ENCODE measurements at regions not wholly inside any gene's neighbourhood (a gene's known extent, or its start where the extent isn't known, plus 50 kb on each side); places are given as distances from the start of the nearest gene placed in this dataset.

DNA sequence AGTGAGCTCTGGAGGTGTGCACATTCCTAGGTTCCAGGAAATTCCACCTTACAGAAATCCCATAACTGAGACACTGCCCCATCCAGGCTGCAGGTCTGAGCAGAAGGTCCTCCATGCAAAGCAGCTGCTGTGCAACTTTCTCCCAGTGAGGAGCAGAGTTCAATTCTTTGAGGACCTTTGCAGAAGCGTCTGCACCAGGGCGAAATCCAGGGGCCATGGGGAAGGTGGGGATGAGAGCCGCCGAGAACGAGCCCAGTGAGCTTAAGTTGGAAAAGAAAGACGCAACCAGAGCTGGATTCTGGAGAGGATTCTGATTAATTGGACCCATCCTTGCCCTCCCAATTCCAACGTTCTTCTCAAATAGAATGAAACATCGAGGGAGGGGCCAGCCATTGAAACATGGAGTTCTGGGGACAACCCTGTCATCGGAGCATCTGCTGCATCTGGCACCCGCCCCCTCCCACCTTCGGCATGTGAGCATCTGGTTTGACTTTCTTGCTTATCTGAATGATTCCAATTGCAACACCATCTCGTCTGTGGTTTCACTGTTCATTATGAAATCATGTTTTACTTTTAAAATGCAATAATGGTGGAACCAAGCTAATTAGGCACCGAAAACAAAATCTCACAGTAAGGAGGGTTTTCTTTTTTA, 190.6 kb upstream of the FOXF1 start:
- no peaks in the 10 kb centered on the region for H3K36me3 ChIP-seq
- no peaks in the 10 kb centered on the region for H3K27me3 ChIP-seq
- TF ChIP-seq, protein P1, sequence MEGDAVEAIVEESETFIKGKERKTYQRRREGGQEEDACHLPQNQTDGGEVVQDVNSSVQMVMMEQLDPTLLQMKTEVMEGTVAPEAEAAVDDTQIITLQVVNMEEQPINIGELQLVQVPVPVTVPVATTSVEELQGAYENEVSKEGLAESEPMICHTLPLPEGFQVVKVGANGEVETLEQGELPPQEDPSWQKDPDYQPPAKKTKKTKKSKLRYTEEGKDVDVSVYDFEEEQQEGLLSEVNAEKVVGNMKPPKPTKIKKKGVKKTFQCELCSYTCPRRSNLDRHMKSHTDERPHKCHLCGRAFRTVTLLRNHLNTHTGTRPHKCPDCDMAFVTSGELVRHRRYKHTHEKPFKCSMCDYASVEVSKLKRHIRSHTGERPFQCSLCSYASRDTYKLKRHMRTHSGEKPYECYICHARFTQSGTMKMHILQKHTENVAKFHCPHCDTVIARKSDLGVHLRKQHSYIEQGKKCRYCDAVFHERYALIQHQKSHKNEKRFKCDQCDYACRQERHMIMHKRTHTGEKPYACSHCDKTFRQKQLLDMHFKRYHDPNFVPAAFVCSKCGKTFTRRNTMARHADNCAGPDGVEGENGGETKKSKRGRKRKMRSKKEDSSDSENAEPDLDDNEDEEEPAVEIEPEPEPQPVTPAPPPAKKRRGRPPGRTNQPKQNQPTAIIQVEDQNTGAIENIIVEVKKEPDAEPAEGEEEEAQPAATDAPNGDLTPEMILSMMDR (IDR thresholded peaks at IDR 0.05): no peak
- no peak for TF ChIP-seq POLR2A (IDR thresholded peaks at IDR 0.05)
- WGBS, 2 donors: 74 to 76% methylated on average over 13 of the region's 13 CpGs
- H3K4me3 ChIP-seq (replicated peaks in 1 of 3): no peak overlapping the region
- H3K4me1 ChIP-seq: no peaks in the 10 kb centered on the region
- intact Hi-C loops (cut with DNase I): no loop called here
- H3K9me3 ChIP-seq: no peaks in the 10 kb centered on the region
- H3K27ac ChIP-seq: no peak overlapping the region
- DNase-seq: no peak

DNA sequence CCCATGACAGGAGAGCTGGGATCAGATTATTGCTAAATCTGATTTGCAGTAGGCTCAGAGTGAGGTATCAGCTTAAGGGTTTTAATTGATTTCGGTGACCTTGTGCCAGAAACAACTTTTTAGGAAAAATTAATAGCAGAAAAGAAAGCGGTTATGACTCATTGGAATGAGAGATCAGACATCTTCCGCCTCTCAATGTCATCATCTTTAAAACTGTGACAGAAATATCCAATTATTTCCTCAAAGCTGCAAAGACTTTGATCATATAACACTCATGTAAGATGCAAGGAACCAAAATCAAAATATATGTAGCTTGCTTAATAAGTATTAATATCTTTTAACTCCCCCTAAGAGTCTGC, 190.1 kb upstream of the FOXF1 start:
- no peak for TF ChIP-seq POLR2A (IDR thresholded peaks at IDR 0.05)
- TF ChIP-seq, protein P1 (IDR thresholded peaks at IDR 0.05): no peak
- intact Hi-C loops (cut with DNase I): no loop called here
- 88 to 94% methylated on average over 3 of the region's 3 CpGs for WGBS, 2 donors

DNA sequence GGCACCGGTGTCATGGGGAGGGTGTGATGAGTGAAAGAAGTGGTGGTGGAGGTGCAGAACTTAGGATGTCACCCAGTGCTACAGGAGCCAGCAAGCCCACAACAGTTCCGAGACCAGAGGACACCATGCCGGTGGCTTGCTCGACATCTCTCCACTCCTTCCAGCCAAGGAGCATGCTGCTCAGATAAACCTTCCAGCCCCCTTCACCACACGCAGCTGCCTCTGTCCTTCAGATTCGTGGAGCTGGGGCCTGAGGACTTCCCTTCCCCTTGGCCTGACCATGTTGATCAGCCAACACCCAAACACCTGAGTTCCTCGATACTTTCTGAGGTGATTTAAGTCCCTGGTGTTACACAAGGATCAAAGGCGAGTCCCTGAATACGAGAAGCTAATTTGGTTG, 188.8 kb upstream of the FOXF1 start:
- 75 to 81% methylated on average over 8 to 9 of the region's 9 CpGs for WGBS, 2 donors
- no peak for DNase-seq
- H3K9me3 ChIP-seq: no peaks in the 10 kb centered on the region
- H3K27ac ChIP-seq: no peak overlapping the region
- TF ChIP-seq, protein P1 (IDR thresholded peaks at IDR 0.05): no peak
- TF ChIP-seq POLR2A (IDR thresholded peaks at IDR 0.05): no peak
- H3K4me1 ChIP-seq: no peaks in the 10 kb centered on the region
- intact Hi-C loops (cut with DNase I): no loop called here
- H3K27me3 ChIP-seq: no peaks in the 10 kb centered on the region
- no peaks in the 10 kb centered on the region for H3K36me3 ChIP-seq
- no peak overlapping the region for H3K4me3 ChIP-seq (replicated peaks in 1 of 3)

More for the DNA sequence above, 190.1 kb upstream of the FOXF1 start:
- Histone ChIP-seq H3K4me1 (no peaks in the 10 kb centered on the region), H3K9me3 (no peaks in the 10 kb centered on the region), H3K27me3 (no peaks in the 10 kb centered on the region), H3K36me3 (no peaks in the 10 kb centered on the region), H3K27ac (no peak overlapping the region), H3K4me3 (replicated peaks in 1 of 3) (no peak overlapping the region)
- no peak for DNase-seq

DNA sequence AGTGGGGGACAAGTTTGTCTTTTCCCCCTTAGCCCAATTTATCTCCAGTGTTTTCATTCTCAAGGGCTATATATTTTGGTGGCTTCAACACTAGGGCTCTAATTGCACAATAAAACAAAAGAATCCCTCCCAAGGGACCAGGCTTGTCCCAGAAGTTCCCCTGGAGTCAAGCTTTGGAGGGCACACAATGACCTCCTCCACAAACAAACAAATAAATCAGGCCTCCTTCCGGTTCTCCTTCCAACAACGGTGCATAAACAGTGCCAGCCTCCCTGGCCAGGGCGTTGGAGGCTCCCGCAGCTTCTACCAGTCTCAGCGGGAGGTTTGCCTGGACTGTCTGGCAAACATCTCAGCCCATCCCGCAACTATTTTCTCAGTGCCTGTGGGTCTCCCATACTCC, 188.0 kb upstream of the FOXF1 start:
- TF ChIP-seq, protein P1 (IDR thresholded peaks at IDR 0.05): no peak
- TF ChIP-seq POLR2A (IDR thresholded peaks at IDR 0.05): no peak
- no peak for DNase-seq

DNA sequence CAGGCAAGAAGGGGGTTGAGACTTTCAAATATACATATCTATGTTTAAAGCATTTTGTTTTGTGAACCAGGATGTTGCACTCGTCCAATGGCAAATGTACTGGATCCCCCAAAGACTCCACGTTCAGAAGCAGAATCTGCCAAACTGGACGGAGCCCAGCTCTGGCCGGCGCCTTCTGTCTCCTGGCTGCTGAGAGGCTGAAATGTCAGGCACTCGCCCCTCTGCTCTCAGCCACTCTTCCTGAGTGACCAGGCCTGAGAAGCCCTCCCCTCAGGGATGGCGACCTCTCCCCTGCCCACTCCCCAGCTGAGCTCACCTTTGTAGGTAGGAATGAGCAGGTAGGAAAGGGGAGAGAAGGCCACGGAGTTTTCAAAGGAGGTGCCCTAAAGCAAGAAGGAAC, 187.5 kb upstream of the FOXF1 start:
- TF ChIP-seq, protein P1 (IDR thresholded peaks at IDR 0.05): no peak
- TF ChIP-seq POLR2A (IDR thresholded peaks at IDR 0.05): no peak
- Histone ChIP-seq H3K4me3 (replicated peaks in 1 of 3) (no peak overlapping the region), H3K9me3 (no peaks in the 10 kb centered on the region), H3K36me3 (no peaks in the 10 kb centered on the region), H3K27ac (no peak overlapping the region), H3K4me1 (no peaks in the 10 kb centered on the region), H3K27me3 (no peaks in the 10 kb centered on the region)
- intact Hi-C loops (cut with DNase I): no loop called here
- 28 to 43% methylated on average over 7 to 8 of the region's 8 CpGs for WGBS, 2 donors
- no peak for DNase-seq

More for the DNA sequence above, 188.0 kb upstream of the FOXF1 start:
- H3K4me1 ChIP-seq: no peaks in the 10 kb centered on the region
- no peak overlapping the region for H3K27ac ChIP-seq
- WGBS, 2 donors: 24 to 27% methylated on average over 6 of the region's 6 CpGs
- no peaks in the 10 kb centered on the region for H3K9me3 ChIP-seq
- H3K27me3 ChIP-seq: no peaks in the 10 kb centered on the region
- no peak overlapping the region for H3K4me3 ChIP-seq (replicated peaks in 1 of 3)
- intact Hi-C loops (cut with DNase I): no loop called here
- no peaks in the 10 kb centered on the region for H3K36me3 ChIP-seq
